Heart right ventricle (tissue), 16 donors: ENCODE measurements at regions not wholly inside any gene's neighbourhood (a gene's known extent, or its start where the extent isn't known, plus 50 kb on each side); places are given as distances from the start of the nearest gene placed in this dataset.

Source experiments
- ATAC-seq, 8 donors: fragments of 200-7000 bp; cut with Tn5 transposase; one replicate each; pipeline ENCODE4 v1.9.1; 2020; ENCODE audit warnings: mild to moderate bottlenecking in 8 of 8, moderate library complexity in 8 of 8, moderate number of reproducible peaks in 1 of 8
- DNase-seq, 2 donors: peaks; one replicate each; pipeline ENCODE4 v3.0.0-alpha.2; 2020
- H3K27ac ChIP-seq, 10 donors: fragments of 200-600 bp; sonication (generic) in 2 of 10; one replicate each; pipeline versions ENCODE4 v1.5.0 to v1.8.0; 2020 to 2022; ENCODE audit warnings: mild to moderate bottlenecking in 3 of 10
- H3K27me3 ChIP-seq, 7 donors: fragments of 200-600 bp; one replicate each; pipeline ENCODE4 v1.8.0; 2021 to 2022; ENCODE audit warnings: mild to moderate bottlenecking in 2 of 7
- H3K36me3 ChIP-seq, 9 donors: fragments of 200-600 bp; sonication (generic) in 1 of 9; one replicate each; pipeline versions ENCODE4 v1.5.0 to v1.8.0; 2020 to 2022; ENCODE audit warnings: mild to moderate bottlenecking in 2 of 9
- H3K4me1 ChIP-seq, 9 donors: fragments of 200-600 bp; sonication (generic) in 1 of 9; one replicate each; pipeline versions ENCODE4 v1.5.0 to v1.8.0; 2020 to 2022; ENCODE audit warnings: mild to moderate bottlenecking in 4 of 9
- H3K4me3 ChIP-seq, 10 donors: fragments of 200-600 bp; sonication (generic) in 2 of 10; one replicate each; pipeline versions ENCODE4 v1.5.0 to v1.8.0; 2020 to 2022; ENCODE audit warnings: mild to moderate bottlenecking in 7 of 10, moderate library complexity in 2 of 10
- H3K9me3 ChIP-seq, 11 donors: fragments of 200-600 bp in 10 of 11; sonication (generic) in 2 of 11; one replicate each; pipeline versions ENCODE4 v1.5.0 to v1.8.0; 2013 to 2022; ENCODE audit warnings: mild to moderate bottlenecking in 2 of 11, control low read depth in 1 of 11, moderate library complexity in 1 of 11
- WGBS, 2 donors: extraction: QIAGEN DNeasy Blood & Tissue Kit; methylation state at CpG; one replicate each; pipeline ENCODE4 v1.1.7; 2013; ENCODE audit warnings: inconsistent platforms in 1 of 2; 5-methylcytosine and 5-hydroxymethylcytosine counted together
- intact Hi-C, 10 donors: fragments of 100-400 bp; cut with DNase I; formaldehyde crosslinking; loops; one replicate each; pipeline versions ENCODE4 v1.11.1 to v1.14.2; 2022
- TF ChIP-seq, protein P1 (sequence below), 9 donors: fragments of 200-600 bp; sonication (generic) in 2 of 9; IDR thresholded peaks; one replicate each; pipeline versions ENCODE4 v1.5.0 to v1.8.0; 2021 to 2022; ENCODE audit warnings: antibody characterized with exemption in 9 of 9, mild to moderate bottlenecking in 5 of 9, moderate library complexity in 1 of 9
- donor health status: Arrhythmogenic right ventricular cardiomyopathy.
- donor health status: ischemic (EF 13 %, LVEDD 7.1; RV severe dilation, severe dysfunction).
- donor health status: healthy with polysubstance abuse.
- donor health status: DM: no; HTN: yes; CAD: no.
- donor health status: DM: no; HTN: no; CAD: no.
- donor health status: ischemic (EF 25% LVEDD 6.9; RV normal size, moderate dysfunction).
- donor health status: ischemic (EF 25% LVEDD 5.7; RV mildly dilated, moderate dysfunction).
- donor health status: healthy.
- donor health status: DM: yes; HTN: yes; CAD: no.
- donor health status: Ischemic cardiomyopathy.
- donor health status: ischemic (EF 35%, LVEDD 5.7; RV mildly dilated, moderate dysfunction).
- donor health status: nonischemic (EF 11% LVEDD 7.7; RV severe dilation, severe dysfunction).
- donor health status: DM: yes; HTN: yes; CAD: no.
- donor health status: PGD.
- donor health status: ischemic (EF 29% LVEDD 5.4; RV normal size, mild dysfunction).
- donor health status: nonischemic (EF 23%, LVEDD 6.1; RV moderate dilation, normal function).

DNA sequence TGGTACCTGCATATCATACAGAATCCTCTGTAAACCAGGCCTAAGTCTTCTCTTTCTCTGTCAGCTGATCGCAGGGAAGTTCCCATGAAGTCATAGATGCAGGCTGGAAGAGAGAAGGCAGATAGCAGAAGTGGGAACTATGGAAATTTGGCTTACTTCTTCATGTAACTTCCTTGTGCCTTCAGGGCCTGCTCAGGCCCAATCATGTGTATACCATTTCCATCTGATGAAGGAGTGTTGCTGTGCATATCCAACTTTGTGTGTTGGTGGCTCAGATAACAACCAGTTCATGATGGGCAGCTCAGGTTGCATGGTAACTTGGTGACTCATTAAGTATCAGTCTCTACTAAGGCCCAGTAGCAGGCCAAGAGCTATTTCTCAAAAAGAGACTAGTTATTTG, 53.1 kb upstream of the CEP295 start:
- no peaks in the 10 kb centered on the region for H3K27me3 ChIP-seq
- TF ChIP-seq, protein P1, sequence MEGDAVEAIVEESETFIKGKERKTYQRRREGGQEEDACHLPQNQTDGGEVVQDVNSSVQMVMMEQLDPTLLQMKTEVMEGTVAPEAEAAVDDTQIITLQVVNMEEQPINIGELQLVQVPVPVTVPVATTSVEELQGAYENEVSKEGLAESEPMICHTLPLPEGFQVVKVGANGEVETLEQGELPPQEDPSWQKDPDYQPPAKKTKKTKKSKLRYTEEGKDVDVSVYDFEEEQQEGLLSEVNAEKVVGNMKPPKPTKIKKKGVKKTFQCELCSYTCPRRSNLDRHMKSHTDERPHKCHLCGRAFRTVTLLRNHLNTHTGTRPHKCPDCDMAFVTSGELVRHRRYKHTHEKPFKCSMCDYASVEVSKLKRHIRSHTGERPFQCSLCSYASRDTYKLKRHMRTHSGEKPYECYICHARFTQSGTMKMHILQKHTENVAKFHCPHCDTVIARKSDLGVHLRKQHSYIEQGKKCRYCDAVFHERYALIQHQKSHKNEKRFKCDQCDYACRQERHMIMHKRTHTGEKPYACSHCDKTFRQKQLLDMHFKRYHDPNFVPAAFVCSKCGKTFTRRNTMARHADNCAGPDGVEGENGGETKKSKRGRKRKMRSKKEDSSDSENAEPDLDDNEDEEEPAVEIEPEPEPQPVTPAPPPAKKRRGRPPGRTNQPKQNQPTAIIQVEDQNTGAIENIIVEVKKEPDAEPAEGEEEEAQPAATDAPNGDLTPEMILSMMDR (IDR thresholded peaks at IDR 0.05), result no peak
- DNase-seq (no peak), ATAC-seq (peak in 1 of 8 donors; percentile 34)
- H3K27ac ChIP-seq, result no peak overlapping the region
- intact Hi-C loops, result no loop called here
- WGBS, 2 donors, result 67 to 100% methylated on average over 1 of the region's 1 CpG
- H3K36me3 ChIP-seq, result no peaks in the 10 kb centered on the region
- H3K4me3 ChIP-seq, result no peak overlapping the region
- no peaks in the 10 kb centered on the region for H3K9me3 ChIP-seq
- peaks cover 0 to 10% (median 0%) of the 10 kb centered on the region in 9 donors for H3K4me1 ChIP-seq

DNA sequence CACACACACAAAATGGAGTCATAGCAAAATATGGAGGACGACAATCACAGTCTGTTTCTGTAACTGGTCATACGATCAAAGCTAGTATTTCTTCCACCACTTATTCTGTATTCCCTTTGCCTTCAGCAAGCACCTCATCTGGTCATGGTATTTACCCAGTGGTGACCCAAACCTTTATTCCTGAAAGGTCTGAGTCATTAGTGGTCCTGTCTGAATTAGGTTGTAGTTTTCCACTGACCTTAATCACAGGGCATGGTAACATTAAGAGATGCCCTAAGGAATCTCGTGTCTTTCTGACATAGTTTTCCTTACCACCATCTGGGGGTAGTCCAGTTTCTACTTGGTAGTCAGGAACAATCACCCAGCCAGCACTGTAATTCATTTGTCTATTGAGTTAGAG, 54.8 kb upstream of the CEP295 start:
- no peaks in the 10 kb centered on the region for H3K36me3 ChIP-seq
- intact Hi-C loops, result no loop called here
- no peak overlapping the region for H3K4me3 ChIP-seq
- no peak for DNase-seq
- ATAC-seq, result no peak
- no peaks in the 10 kb centered on the region for H3K9me3 ChIP-seq
- H3K4me1 ChIP-seq, result peaks cover 0 to 10% (median 0%) of the 10 kb centered on the region in 9 donors
- 84 to 87% methylated on average over 3 of the region's 3 CpGs for whole genome bisulfite sequencing, 2 donors
- no peaks in the 10 kb centered on the region for H3K27me3 ChIP-seq
- no peak overlapping the region for H3K27ac ChIP-seq
- TF ChIP-seq, protein P1 (IDR thresholded peaks at IDR 0.05), result no peak

DNA sequence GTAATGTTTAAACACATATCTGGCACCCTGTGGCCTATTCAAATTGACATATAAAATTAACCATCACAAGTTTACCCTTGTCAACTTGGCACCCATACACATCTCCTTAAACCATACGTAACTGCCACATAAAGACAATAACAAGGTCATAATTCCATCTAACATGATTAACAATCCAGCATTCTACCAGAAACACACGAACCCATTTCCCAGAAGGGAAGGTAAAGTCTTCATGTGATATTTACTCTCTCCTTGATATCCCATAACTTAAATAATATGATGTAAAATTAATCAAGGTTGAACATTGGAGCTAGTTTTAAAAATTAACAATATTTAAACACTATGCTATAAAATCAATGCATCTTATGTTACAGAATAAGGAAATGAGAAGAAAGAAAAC, 55.2 kb upstream of the CEP295 start:
- Histone ChIP-seq H3K9me3 (no peaks in the 10 kb centered on the region), H3K4me3 (no peak overlapping the region), H3K27ac (no peak overlapping the region), H3K36me3 (no peaks in the 10 kb centered on the region), H3K27me3 (no peaks in the 10 kb centered on the region), H3K4me1 (peaks cover 0 to 10% (median 0%) of the 10 kb centered on the region in 9 donors)
- intact Hi-C loops, result no loop called here
- WGBS, 2 donors, result 75 to 81% methylated on average over 2 of the region's 2 CpGs
- ATAC-seq (no peak), DNase-seq (no peak)
- TF ChIP-seq, protein P1 (IDR thresholded peaks at IDR 0.05), result no peak

DNA sequence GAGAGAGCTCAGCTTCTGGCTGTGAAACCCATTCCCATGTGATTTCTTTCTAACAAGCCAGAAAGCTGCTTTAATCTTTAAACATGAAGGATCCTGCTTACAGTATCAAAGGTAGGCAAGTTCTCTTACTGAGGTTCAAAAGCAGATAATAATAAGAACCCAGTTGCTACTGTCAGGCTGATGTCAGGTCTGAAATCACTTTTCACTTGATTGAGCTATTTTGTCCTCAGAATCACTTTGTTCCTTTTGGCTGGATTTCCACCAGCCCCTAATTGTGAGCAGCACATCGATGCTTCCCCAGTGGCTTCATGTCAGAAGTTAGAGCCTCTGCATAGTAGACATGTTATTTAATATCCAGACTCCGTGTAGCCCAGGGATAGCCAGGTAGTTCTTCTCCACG, 55.8 kb upstream of the CEP295 start:
- TF ChIP-seq, protein P1 (IDR thresholded peaks at IDR 0.05), result no peak
- no peaks in the 10 kb centered on the region for H3K9me3 ChIP-seq
- no peak for DNase-seq

More for the DNA sequence above, 55.8 kb upstream of the CEP295 start:
- intact Hi-C loops, result no loop called here
- H3K36me3 ChIP-seq, result no peaks in the 10 kb centered on the region
- H3K4me3 ChIP-seq, result no peak overlapping the region
- no peak for ATAC-seq
- H3K4me1 ChIP-seq, result peaks cover 0 to 10% (median 0%) of the 10 kb centered on the region in 9 donors
- 37% methylated on average over 3 of the region's 3 CpGs for WGBS, 2 donors
- H3K27ac ChIP-seq, result no peak overlapping the region
- H3K27me3 ChIP-seq, result peaks cover 0 to 2% (median 0%) of the 10 kb centered on the region in 7 donors
